NCI-H1417 (cell line): ENCODE measurements at regions not wholly inside any gene's neighbourhood (a gene's known extent, or its start where the extent isn't known, plus 50 kb on each side); places are given as distances from the start of the nearest gene placed in this dataset.

Experiments
- DNase-seq, 3 experiments: peaks; one replicate each; lab custom pipeline; 2025; lab: John Stamatoyannopoulos, UW

- DNase-seq = peak in 1 of 3 experiments; percentile 24
These were observed 973.2 kb upstream of the SLC35B3 start for GRCh38 chr6:9408402-9409117.

DNA sequence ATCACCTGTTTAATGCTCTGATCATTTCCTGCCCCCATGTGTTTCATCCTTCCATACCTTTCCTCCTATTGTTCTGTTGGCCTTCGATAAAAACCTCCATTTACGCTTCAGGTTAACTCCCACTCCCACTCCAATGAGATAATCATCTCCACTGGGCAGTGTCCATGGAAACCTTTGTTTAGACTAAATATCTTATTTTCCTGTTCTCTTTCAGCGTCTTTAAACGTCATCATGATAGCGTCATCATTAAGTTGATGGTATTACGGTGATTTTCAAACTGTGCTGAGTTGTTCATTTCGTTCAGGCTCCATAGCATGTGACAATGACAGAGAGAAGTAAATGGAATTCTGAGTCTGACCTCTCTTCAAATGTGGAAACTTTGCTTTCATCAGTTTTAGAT, 970.5 kb upstream of the SLC35B3 start:
- no peak for DNase-seq

DNA sequence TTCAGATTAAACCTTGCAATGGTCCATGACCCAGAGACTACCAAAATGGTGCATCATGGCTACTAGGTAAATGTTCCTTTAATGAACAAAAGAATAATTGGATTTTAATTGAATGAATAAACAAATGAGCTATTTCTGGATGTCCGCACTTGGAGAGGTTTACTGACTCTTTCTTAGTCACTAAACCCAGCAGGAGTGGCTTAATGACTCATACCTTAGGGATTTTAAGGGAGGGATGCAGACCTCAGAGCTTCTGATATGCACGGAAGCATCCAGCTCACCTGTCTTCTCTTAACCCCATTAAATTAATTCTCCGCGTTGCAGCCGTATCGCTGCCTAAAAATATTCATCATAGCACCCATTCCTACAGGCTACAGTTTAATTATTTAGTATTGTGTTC, 970.0 kb upstream of the SLC35B3 start:
- DNase-seq = no peak

- no peak for DNase-seq
These were observed 969.2 kb upstream of the SLC35B3 start for GRCh38 chr6:9404351-9405146.

- no peak for DNase-seq
These were observed 968.4 kb upstream of the SLC35B3 start for GRCh38 chr6:9403736-9404135.

- no peak for DNase-seq
These were observed 966.6 kb upstream of the SLC35B3 start for GRCh38 chr6:9401960-9402359.

DNA sequence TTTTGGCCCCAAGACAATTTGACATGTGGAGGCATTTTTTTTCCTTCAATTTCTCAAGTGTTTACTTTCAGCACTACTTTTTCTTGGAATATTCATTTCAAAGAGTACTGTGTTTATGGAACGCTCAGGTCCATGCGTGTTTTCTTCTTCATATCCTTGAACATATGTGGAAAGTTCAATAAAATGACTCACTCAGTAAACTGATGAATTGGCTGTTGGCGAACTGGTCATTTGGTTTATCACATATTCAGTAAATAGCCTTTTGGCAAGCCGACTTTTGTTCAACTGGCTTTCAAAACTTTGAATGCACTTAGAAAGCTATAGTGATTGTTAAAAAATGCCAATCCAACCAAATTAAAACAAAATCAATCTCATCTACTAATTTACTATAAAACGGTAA, 964.6 kb upstream of the SLC35B3 start:
- no peak for DNase-seq

DNA sequence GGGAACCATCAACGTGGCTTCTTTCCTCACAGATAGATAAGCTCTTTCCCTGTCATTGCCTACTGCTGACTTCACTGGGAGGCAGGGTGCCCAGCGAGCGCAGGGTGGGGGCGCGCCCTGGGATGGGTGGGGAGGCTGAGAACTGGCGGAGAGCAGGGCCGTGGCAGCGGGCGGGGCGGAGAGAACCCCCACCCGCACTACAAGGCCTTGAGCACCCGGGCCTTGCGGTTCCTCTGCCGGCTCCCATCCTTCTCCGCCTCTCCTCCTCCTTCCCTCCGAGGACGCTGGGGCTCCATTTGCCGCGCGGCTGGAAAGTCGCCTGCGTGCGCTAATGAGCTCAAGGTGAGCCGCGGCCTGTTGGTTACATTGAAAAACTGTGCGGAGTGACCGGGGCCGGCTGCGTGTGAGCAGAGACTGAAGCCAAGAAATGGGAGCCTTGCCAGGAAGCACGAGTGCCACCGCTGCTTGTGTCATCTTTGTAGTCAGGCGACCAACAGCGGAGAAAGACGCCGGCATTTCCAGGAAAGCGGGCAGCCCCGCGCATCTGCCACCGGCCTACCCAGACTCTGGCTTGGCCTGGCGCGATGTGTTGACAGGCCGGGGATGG, 963.5 kb upstream of the SLC35B3 start:
- no peak for DNase-seq

GRCh38 chr6:9398071-9398766, 962.9 kb upstream of the SLC35B3 start:
- DNase-seq = peak; percentile 51 to 93 (median 62)

DNA sequence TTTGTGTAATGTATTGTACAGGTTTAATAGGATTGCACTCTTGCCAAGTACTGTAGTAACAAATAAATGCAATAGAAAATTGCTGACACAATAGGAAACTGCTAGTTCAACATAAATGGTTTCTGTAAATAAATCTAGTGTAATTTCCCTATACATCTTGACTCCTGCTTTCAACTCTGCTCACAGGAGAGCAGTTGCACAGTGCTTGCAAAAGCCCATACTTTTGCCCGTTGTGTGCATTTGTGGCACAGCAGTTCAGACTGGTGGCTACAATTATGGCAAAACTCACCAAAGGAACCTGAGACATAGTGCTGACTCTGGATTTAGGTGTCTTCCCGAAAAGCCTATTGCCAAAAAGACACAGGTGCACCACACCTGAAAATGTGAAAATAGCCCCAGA, 953.3 kb upstream of the SLC35B3 start:
- DNase-seq = no peak

DNA sequence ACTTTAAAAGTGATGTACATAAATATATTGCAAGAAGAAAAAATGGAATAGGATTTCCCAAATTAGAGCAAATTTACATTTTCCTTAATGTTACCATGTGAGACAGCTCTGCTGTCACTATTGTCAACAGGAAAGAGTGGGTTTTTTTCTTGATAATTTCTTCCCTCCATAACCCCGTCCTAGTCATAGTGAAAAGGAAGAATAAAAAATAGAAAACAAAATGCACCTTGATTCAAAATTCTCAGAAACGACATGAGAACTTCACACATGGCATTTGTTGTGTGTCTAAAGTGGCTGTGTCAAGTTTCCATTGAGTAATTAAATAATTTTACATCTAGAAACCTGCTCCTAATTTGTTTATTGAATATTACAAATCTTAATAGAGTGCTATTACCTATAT, 945.2 kb upstream of the SLC35B3 start:
- no peak for DNase-seq

DNA sequence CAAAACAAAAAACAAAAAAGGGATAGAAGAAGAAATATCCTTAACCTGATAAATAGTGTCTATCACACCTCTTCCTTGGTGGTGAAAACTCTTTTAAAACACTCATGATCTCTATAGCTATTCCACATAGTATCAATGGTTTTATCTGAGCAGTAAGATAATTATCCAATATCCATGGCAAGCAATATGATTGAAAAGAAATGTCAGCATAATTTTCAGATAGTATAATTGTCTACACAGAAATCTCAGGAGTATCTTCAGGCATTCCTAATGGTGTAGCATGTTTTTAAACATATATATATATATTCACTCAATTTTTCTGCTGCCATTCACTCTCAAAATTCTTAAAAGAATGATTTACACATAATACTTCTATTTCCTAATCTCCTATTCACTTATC, 938.0 kb upstream of the SLC35B3 start:
- DNase-seq = no peak

GRCh38 chr6:9370480-9370879, 935.1 kb upstream of the SLC35B3 start:
- DNase-seq = no peak

DNA sequence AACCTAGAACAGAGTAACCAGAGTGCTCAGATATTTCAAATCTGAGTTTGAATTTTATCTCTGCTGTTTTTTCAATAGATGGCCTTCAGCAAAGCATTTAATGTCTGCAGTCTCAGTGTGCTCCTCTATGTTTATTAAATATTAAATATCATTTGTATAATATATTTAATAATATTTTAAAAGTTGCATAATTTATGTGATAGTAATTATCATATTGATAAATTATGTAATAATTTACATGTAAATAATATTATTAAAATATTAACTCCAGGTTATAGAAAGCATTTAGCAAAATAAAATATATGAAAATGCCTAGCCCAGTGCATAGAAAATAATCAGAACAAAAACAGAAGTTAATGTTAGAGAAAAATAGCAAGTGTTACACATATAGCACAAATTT, 930.0 kb upstream of the SLC35B3 start:
- DNase-seq = no peak

- DNase-seq = no peak
These were observed 926.4 kb upstream of the SLC35B3 start for GRCh38 chr6:9361749-9362148.

DNA sequence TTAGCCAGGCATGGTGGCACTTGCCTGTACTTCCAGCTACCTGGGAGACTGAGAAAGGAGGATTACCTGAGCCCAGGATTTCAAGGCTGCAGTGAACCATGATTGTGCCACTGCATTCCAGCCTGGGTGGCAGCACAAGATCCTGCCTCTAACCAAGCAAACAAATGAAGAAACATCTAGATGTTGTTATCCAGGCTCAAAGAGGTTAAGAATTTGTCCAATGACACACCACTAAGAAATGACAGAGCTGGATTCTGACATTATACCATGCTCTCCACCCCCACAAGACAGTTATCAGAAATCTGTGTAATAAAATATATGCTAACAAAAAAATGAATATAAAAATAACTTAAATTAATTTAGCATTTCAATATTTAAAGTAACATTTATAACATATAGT, 925.5 kb upstream of the SLC35B3 start:
- DNase-seq = no peak

- no peak for DNase-seq
These were observed 912.3 kb upstream of the SLC35B3 start for GRCh38 chr6:9347608-9348007.

- DNase-seq = no peak
These were observed 911.6 kb upstream of the SLC35B3 start for GRCh38 chr6:9346923-9347322.

DNA sequence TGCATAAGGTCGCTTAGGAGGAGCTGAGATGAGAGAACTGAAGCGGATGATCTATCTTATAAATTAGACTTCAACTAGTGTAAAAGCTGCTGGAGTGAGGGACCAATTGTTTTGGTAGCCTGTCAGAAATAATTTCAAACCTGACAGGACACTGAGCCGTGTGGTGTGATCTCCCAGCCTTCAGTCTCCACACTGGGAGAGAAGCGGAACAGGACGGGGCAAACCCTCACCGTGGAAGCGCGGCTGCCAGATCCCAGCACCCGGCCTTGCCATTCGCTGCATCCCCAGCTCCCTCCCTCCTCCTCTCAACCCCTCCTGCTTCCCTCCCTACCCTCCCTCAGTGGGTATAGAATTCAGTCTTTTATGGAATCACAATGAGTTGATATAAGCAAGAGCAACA, 900.1 kb upstream of the SLC35B3 start:
- DNase-seq = no peak

GRCh38 chr6:9334979-9335378, 899.6 kb upstream of the SLC35B3 start:
- no peak for DNase-seq

GRCh38 chr6:9332241-9332780, 897.0 kb upstream of the SLC35B3 start:
- peak in 2 of 3 experiments; percentile 5 to 71 for DNase-seq

- DNase-seq = peak in 1 of 3 experiments; percentile 3
These were observed 881.5 kb upstream of the SLC35B3 start for GRCh38 chr6:9316831-9317230.
